HG02884 (cell line): ENCODE measurements at regions not wholly inside any gene's neighbourhood (a gene's known extent, or its start where the extent isn't known, plus 50 kb on each side); places are given as distances from the start of the nearest gene placed in this dataset.

Experiments
- ATAC-seq: cut with Tn5 transposase; IDR thresholded peaks from one replicate; pipeline ENCODE4 v1.9.1; 2021; ENCODE audit warnings: mild to moderate bottlenecking, moderate library complexity; ENCODE audit not compliant: unreplicated experiment

GRCh38 chr15:47411733-47412132 lies 305.6 kb upstream of the SEMA6D start:
- ATAC-seq: no peak

- ATAC-seq: no peak
Measured at GRCh38 chr15:47412136-47412535, 305.2 kb upstream of the SEMA6D start.

GRCh38 chr15:47412802-47413201 lies 304.5 kb upstream of the SEMA6D start:
- ATAC-seq: no peak

GRCh38 chr15:47414207-47414606 lies 303.1 kb upstream of the SEMA6D start:
- ATAC-seq: no peak

GRCh38 chr15:47415539-47415971 lies 301.8 kb upstream of the SEMA6D start:
- ATAC-seq: no peak

- no peak for ATAC-seq
Measured at GRCh38 chr15:47422881-47423665, 294.2 kb upstream of the SEMA6D start.

GRCh38 chr15:47427463-47427862 lies 289.8 kb upstream of the SEMA6D start:
- ATAC-seq: no peak

- ATAC-seq: no peak
Measured at GRCh38 chr15:47429376-47429775, 287.9 kb upstream of the SEMA6D start.

- no peak for ATAC-seq
Measured at GRCh38 chr15:47431501-47431900, 285.8 kb upstream of the SEMA6D start.

GRCh38 chr15:47432826-47433225 lies 284.5 kb upstream of the SEMA6D start:
- no peak for ATAC-seq

GRCh38 chr15:47434596-47434995 lies 282.7 kb upstream of the SEMA6D start:
- ATAC-seq: no peak

GRCh38 chr15:47437491-47437890 lies 279.8 kb upstream of the SEMA6D start:
- ATAC-seq: no peak

- ATAC-seq: no peak
Measured at GRCh38 chr15:47439146-47440111, 277.9 kb upstream of the SEMA6D start.

- no peak for ATAC-seq
Measured at GRCh38 chr15:47442371-47442770, 274.9 kb upstream of the SEMA6D start.

- ATAC-seq: no peak
Measured at GRCh38 chr15:47443839-47444238, 273.5 kb upstream of the SEMA6D start.

- no peak for ATAC-seq
Measured at GRCh38 chr15:47445723-47446392, 271.4 kb upstream of the SEMA6D start.

- no peak for ATAC-seq
Measured at GRCh38 chr15:47460795-47461573, 256.3 kb upstream of the SEMA6D start.

GRCh38 chr15:47461652-47462141 lies 255.6 kb upstream of the SEMA6D start:
- ATAC-seq: no peak

- no peak for ATAC-seq
Measured at GRCh38 chr15:47466357-47466756, 250.9 kb upstream of the SEMA6D start.

GRCh38 chr15:47470983-47471382 lies 246.3 kb upstream of the SEMA6D start:
- ATAC-seq: no peak
